ENCODE measurements at regions not wholly inside any gene's neighbourhood (a gene's known extent, or its start where the extent isn't known, plus 50 kb on each side); places are given as distances from the start of the nearest gene placed in this dataset.
A peak's percentile ranks its signal among the peaks of the same experiment; 100 is the strongest.
"Not testable (repeated sequence)": the region's sequence is repeated elsewhere in the genome, so short reads cannot be mapped to it uniquely, and the experiment has no call there.

GRCh38 chr10:56155091-56155513, 206.0 kb downstream of the ZWINT start:
- H3K9ac ChIP-seq (ENCODE audit: low read depth, low read length); H3K4me1 ChIP-seq (ENCODE audit: insufficient read depth, low read length); H3K36me3 ChIP-seq (ENCODE audit: insufficient read depth, low read length); H3K9me3 ChIP-seq (ENCODE audit: control insufficient read depth, insufficient read depth, low read length): not testable (repeated sequence)

GRCh38 chr10:56146806-56147205, 214.3 kb downstream of the ZWINT start:
- no peak overlapping the region for H3K9ac ChIP-seq (ENCODE audit: low read depth, low read length)
- no peaks in the 10 kb centered on the region for H3K4me1 ChIP-seq (ENCODE audit: insufficient read depth, low read length)
- H3K9me3 ChIP-seq (ENCODE audit: control insufficient read depth, insufficient read depth, low read length), result no peaks in the 10 kb centered on the region
- no peaks in the 10 kb centered on the region for H3K36me3 ChIP-seq (ENCODE audit: insufficient read depth, low read length)

- Histone ChIP-seq H3K36me3 (ENCODE audit: insufficient read depth, low read length) (no peaks in the 10 kb centered on the region), H3K9ac (ENCODE audit: low read depth, low read length) (no peak overlapping the region), H3K9me3 (ENCODE audit: control insufficient read depth, insufficient read depth, low read length) (no peaks in the 10 kb centered on the region), H3K4me1 (ENCODE audit: insufficient read depth, low read length) (no peaks in the 10 kb centered on the region)
These were observed 218.8 kb downstream of the ZWINT start for GRCh38 chr10:56142092-56142728.

GRCh38 chr10:56139405-56139804, 221.7 kb downstream of the ZWINT start:
- H3K4me1 ChIP-seq (ENCODE audit: insufficient read depth, low read length), result no peaks in the 10 kb centered on the region
- H3K9me3 ChIP-seq (ENCODE audit: control insufficient read depth, insufficient read depth, low read length), result no peaks in the 10 kb centered on the region
- no peaks in the 10 kb centered on the region for H3K36me3 ChIP-seq (ENCODE audit: insufficient read depth, low read length)
- H3K9ac ChIP-seq (ENCODE audit: low read depth, low read length), result no peak overlapping the region

- H3K9ac ChIP-seq (ENCODE audit: low read depth, low read length), result no peak overlapping the region
- no peaks in the 10 kb centered on the region for H3K9me3 ChIP-seq (ENCODE audit: control insufficient read depth, insufficient read depth, low read length)
- H3K4me1 ChIP-seq (ENCODE audit: insufficient read depth, low read length), result no peaks in the 10 kb centered on the region
- H3K36me3 ChIP-seq (ENCODE audit: insufficient read depth, low read length), result no peaks in the 10 kb centered on the region
These were observed 225.2 kb downstream of the ZWINT start for GRCh38 chr10:56135828-56136227.

- Histone ChIP-seq H3K36me3 (ENCODE audit: insufficient read depth, low read length) (no peaks in the 10 kb centered on the region), H3K4me1 (ENCODE audit: insufficient read depth, low read length) (no peaks in the 10 kb centered on the region), H3K9ac (ENCODE audit: low read depth, low read length) (no peak overlapping the region), H3K9me3 (ENCODE audit: control insufficient read depth, insufficient read depth, low read length) (no peaks in the 10 kb centered on the region)
These were observed 237.8 kb downstream of the ZWINT start for GRCh38 chr10:56123247-56123646.

GRCh38 chr10:56116684-56117083, 244.4 kb downstream of the ZWINT start:
- no peak overlapping the region for H3K9ac ChIP-seq (ENCODE audit: low read depth, low read length)
- no peaks in the 10 kb centered on the region for H3K4me1 ChIP-seq (ENCODE audit: insufficient read depth, low read length)
- H3K36me3 ChIP-seq (ENCODE audit: insufficient read depth, low read length), result no peaks in the 10 kb centered on the region

GRCh38 chr10:56109454-56109853, 251.6 kb downstream of the ZWINT start:
- H3K36me3 ChIP-seq (ENCODE audit: insufficient read depth, low read length), result no peaks in the 10 kb centered on the region
- no peaks in the 10 kb centered on the region for H3K9me3 ChIP-seq (ENCODE audit: control insufficient read depth, insufficient read depth, low read length)
- H3K9ac ChIP-seq (ENCODE audit: low read depth, low read length), result no peak overlapping the region
- no peaks in the 10 kb centered on the region for H3K4me1 ChIP-seq (ENCODE audit: insufficient read depth, low read length)

More at GRCh38 chr10:56116684-56117083, 244.4 kb downstream of the ZWINT start:
- no peaks in the 10 kb centered on the region for H3K9me3 ChIP-seq (ENCODE audit: control insufficient read depth, insufficient read depth, low read length)

GRCh38 chr10:56104923-56105322, 256.1 kb downstream of the ZWINT start:
- no peaks in the 10 kb centered on the region for H3K36me3 ChIP-seq (ENCODE audit: insufficient read depth, low read length)
- H3K9me3 ChIP-seq (ENCODE audit: control insufficient read depth, insufficient read depth, low read length), result no peaks in the 10 kb centered on the region
- no peaks in the 10 kb centered on the region for H3K4me1 ChIP-seq (ENCODE audit: insufficient read depth, low read length)
- H3K9ac ChIP-seq (ENCODE audit: low read depth, low read length), result no peak overlapping the region

- H3K9me3 ChIP-seq (ENCODE audit: control insufficient read depth, insufficient read depth, low read length), result no peaks in the 10 kb centered on the region
- no peak overlapping the region for H3K9ac ChIP-seq (ENCODE audit: low read depth, low read length)
- no peaks in the 10 kb centered on the region for H3K36me3 ChIP-seq (ENCODE audit: insufficient read depth, low read length)
- no peaks in the 10 kb centered on the region for H3K4me1 ChIP-seq (ENCODE audit: insufficient read depth, low read length)
These were observed 256.6 kb downstream of the ZWINT start for GRCh38 chr10:56104487-56104886.

GRCh38 chr10:56096226-56096517, 264.9 kb downstream of the ZWINT start:
- no peak overlapping the region for H3K9ac ChIP-seq (ENCODE audit: low read depth, low read length)
- H3K36me3 ChIP-seq (ENCODE audit: insufficient read depth, low read length), result no peaks in the 10 kb centered on the region
- no peaks in the 10 kb centered on the region for H3K4me1 ChIP-seq (ENCODE audit: insufficient read depth, low read length)
- no peaks in the 10 kb centered on the region; the same call in none of the 2 replicates for H3K9me3 ChIP-seq (ENCODE audit: control insufficient read depth, insufficient read depth, low read length)

- Histone ChIP-seq H3K4me1 (ENCODE audit: insufficient read depth, low read length) (no peaks in the 10 kb centered on the region), H3K36me3 (ENCODE audit: insufficient read depth, low read length) (no peaks in the 10 kb centered on the region), H3K9ac (ENCODE audit: low read depth, low read length) (peak overlapping the region; percentile 20; the same call in 1 of the 2 replicates), H3K9me3 (ENCODE audit: control insufficient read depth, insufficient read depth, low read length) (no peaks in the 10 kb centered on the region; the same call in none of the 2 replicates)
These were observed 265.4 kb downstream of the ZWINT start for GRCh38 chr10:56095506-56096225.

GRCh38 chr10:56093645-56094044, 267.4 kb downstream of the ZWINT start:
- not testable (repeated sequence) for H3K9ac ChIP-seq (ENCODE audit: low read depth, low read length); H3K36me3 ChIP-seq (ENCODE audit: insufficient read depth, low read length)

GRCh38 chr10:56091872-56092271, 269.2 kb downstream of the ZWINT start:
- Histone ChIP-seq H3K9ac (ENCODE audit: low read depth, low read length) (no peak overlapping the region), H3K4me1 (ENCODE audit: insufficient read depth, low read length) (no peaks in the 10 kb centered on the region), H3K9me3 (ENCODE audit: control insufficient read depth, insufficient read depth, low read length) (no peaks in the 10 kb centered on the region; the same call in none of the 2 replicates), H3K36me3 (ENCODE audit: insufficient read depth, low read length) (no peaks in the 10 kb centered on the region)

More at GRCh38 chr10:56093645-56094044, 267.4 kb downstream of the ZWINT start:
- not testable (repeated sequence) for H3K4me1 ChIP-seq (ENCODE audit: insufficient read depth, low read length); H3K9me3 ChIP-seq (ENCODE audit: control insufficient read depth, insufficient read depth, low read length)

GRCh38 chr10:56090914-56091540, 270.0 kb downstream of the ZWINT start:
- no peak overlapping the region for H3K9ac ChIP-seq (ENCODE audit: low read depth, low read length)
- no peaks in the 10 kb centered on the region for H3K4me1 ChIP-seq (ENCODE audit: insufficient read depth, low read length)
- H3K9me3 ChIP-seq (ENCODE audit: control insufficient read depth, insufficient read depth, low read length), result no peaks in the 10 kb centered on the region; the same call in 1 of the 2 replicates
- H3K36me3 ChIP-seq (ENCODE audit: insufficient read depth, low read length), result no peaks in the 10 kb centered on the region
